ENCODE measurements at regions not wholly inside any gene's neighbourhood (a gene's known extent, or its start where the extent isn't known, plus 50 kb on each side); places are given as distances from the start of the nearest gene placed in this dataset.

- TF ChIP-seq POLR2AphosphoS5 (IDR thresholded peaks at IDR 0.05; ENCODE audit: borderline replicate concordance, low read depth, low read length) (no peak), EZH2 (IDR thresholded peaks at IDR 0.05) (no peak)
Measured at GRCh38 chr18:51603551-51603950, 406.1 kb upstream of the MEX3C start.
